IMR-90 (cell line): ENCODE measurements at regions not wholly inside any gene's neighbourhood (a gene's known extent, or its start where the extent isn't known, plus 50 kb on each side); places are given as distances from the start of the nearest gene placed in this dataset.

Experiments used
- ATAC-seq: fragments of 200-7000 bp; cut with Tn5 transposase; 2 replicates; pipeline ENCODE4 v1.9.1; 2020; ENCODE audit warnings: low read depth, mild to moderate bottlenecking, moderate library complexity
- BruUV-seq: library from RNA; stranded (reverse); fragments of 400-500 nt; replicated peaks from 2 replicates; lab custom pipeline; 2021; lab: Mats Ljungman, UMichigan
- CTCF ChIA-PET: fragments of 300-600 bp; formaldehyde crosslinking; extraction: SDS; loops from one replicate; lab custom pipeline; 2021; ENCODE audit warnings: antibody characterized with exemption; lab: Yijun Ruan, JAX
- POLR2A ChIA-PET: fragments of 300-600 bp; sonication (Branson Sonifier 250); formaldehyde crosslinking; loops from one replicate; lab custom pipeline; 2022; ENCODE audit warnings: antibody characterized with exemption; ENCODE audit not compliant: unreplicated experiment; lab: Charles Lee
- DNase-seq: peaks from one replicate; pipeline ENCODE4 v3.0.0; 2013
- H2AFZ ChIP-seq: replicated peaks from 2 replicates; pipeline ENCODE3; 2013; ENCODE audit warnings: low read length, mild to moderate bottlenecking; ENCODE audit not compliant: poor library complexity
- H2AK5ac ChIP-seq: 2 replicates; pipeline ENCODE4 v1.6.1; 2013; ENCODE audit warnings: low read depth, low read length, inconsistent platforms
- H2AK9ac ChIP-seq: replicated peaks from 2 replicates; pipeline ENCODE3; 2013; ENCODE audit warnings: mild to moderate bottlenecking, low read depth, low read length, moderate library complexity; ENCODE audit not compliant: poor library complexity
- H2BK120ac ChIP-seq: 2 replicates; pipeline ENCODE4 v1.6.1; 2013; ENCODE audit warnings: low read depth, low read length, inconsistent platforms
- H2BK15ac ChIP-seq: 3 replicates; pipeline ENCODE4 v1.6.1; 2013; ENCODE audit warnings: low read depth, low read length, inconsistent platforms
- H2BK20ac ChIP-seq: 2 replicates; pipeline ENCODE4 v1.6.1; 2013; ENCODE audit warnings: low read depth, mild to moderate bottlenecking, inconsistent platforms, low read length, moderate library complexity
- H2BK5ac ChIP-seq: 2 replicates; pipeline ENCODE4 v1.6.1; 2013; ENCODE audit warnings: mild to moderate bottlenecking, low read depth, low read length, inconsistent platforms; ENCODE audit not compliant: poor library complexity, severe bottlenecking
- H3K14ac ChIP-seq: replicated peaks from 2 replicates; pipeline ENCODE4 v1.6.1; 2013; ENCODE audit warnings: low read depth, low read length, inconsistent platforms
- H3K18ac ChIP-seq: 2 replicates; pipeline ENCODE4 v1.6.1; 2013; ENCODE audit warnings: low read depth, low read length, control low read depth
- H3K23ac ChIP-seq: 2 replicates; pipeline ENCODE4 v1.6.1; 2013; ENCODE audit warnings: low read depth, low read length, inconsistent platforms
- H3K27ac ChIP-seq: 2 replicates; pipeline ENCODE4 v1.5.1; 2013; ENCODE audit warnings: mild to moderate bottlenecking, control low read depth, low read length; ENCODE audit not compliant: insufficient read depth
- H3K27me3 ChIP-seq: 2 replicates; pipeline ENCODE4 v1.6.1; 2013; ENCODE audit warnings: low read length; ENCODE audit not compliant: control insufficient read depth, insufficient read depth
- H3K36me3 ChIP-seq: 2 replicates; pipeline ENCODE4 v1.6.1; 2013; ENCODE audit warnings: low read length, mixed read lengths; ENCODE audit not compliant: control insufficient read depth, insufficient read depth
- H3K4ac ChIP-seq: 2 replicates; pipeline ENCODE4 v1.6.1; 2013; ENCODE audit warnings: low read depth, low read length, inconsistent platforms
- H3K4me1 ChIP-seq: 2 replicates; pipeline ENCODE4 v1.6.1; 2013; ENCODE audit warnings: low read length, mixed read lengths; ENCODE audit not compliant: control insufficient read depth, insufficient read depth
- H3K4me2 ChIP-seq: 2 replicates; pipeline ENCODE4 v1.6.1; 2013; ENCODE audit warnings: low read depth, mild to moderate bottlenecking, control low read depth, low read length, moderate library complexity
- H3K4me3 ChIP-seq: 2 replicates; pipeline ENCODE4 v1.5.1; 2013; ENCODE audit warnings: low read depth, mild to moderate bottlenecking, control low read depth, low read length, moderate library complexity; ENCODE audit not compliant: insufficient read depth
- H3K56ac ChIP-seq: 2 replicates; pipeline ENCODE4 v1.6.1; 2013; ENCODE audit warnings: low read length, inconsistent platforms; ENCODE audit not compliant: insufficient read depth; ENCODE audit errors: extremely low read depth
- H3K79me1 ChIP-seq, 2 experiments: 2 replicates each; pipeline ENCODE4 v1.6.1; 2013; ENCODE audit warnings: low read length in 2 of 2, inconsistent platforms in 1 of 2, low read depth in 1 of 2
- H3K9ac ChIP-seq: 2 replicates; pipeline ENCODE4 v1.6.1; 2013; ENCODE audit warnings: low read depth, low read length, control low read depth
- H3K9me1 ChIP-seq: 2 replicates; pipeline ENCODE4 v1.6.1; 2013; ENCODE audit warnings: low read length, inconsistent platforms; ENCODE audit not compliant: insufficient read depth
- H3K9me3 ChIP-seq: 2 replicates; pipeline ENCODE4 v1.6.1; 2013; ENCODE audit warnings: low read length; ENCODE audit not compliant: control insufficient read depth, insufficient read depth
- H4K20me1 ChIP-seq: 2 replicates; pipeline ENCODE4 v1.6.1; 2013; ENCODE audit warnings: low read length, inconsistent platforms; ENCODE audit not compliant: insufficient read depth
- H4K5ac ChIP-seq: 2 replicates; pipeline ENCODE4 v1.6.1; 2013; ENCODE audit warnings: mild to moderate bottlenecking, low read depth, low read length, control low read depth
- H4K8ac ChIP-seq, 2 experiments: 2 replicates each; pipeline ENCODE4 v1.6.1; 2013; ENCODE audit warnings: low read depth in 2 of 2, low read length in 2 of 2, control low read depth in 1 of 2, inconsistent platforms in 1 of 2
- H4K91ac ChIP-seq: 2 replicates; pipeline ENCODE4 v1.6.1; 2013; ENCODE audit warnings: low read depth, low read length, inconsistent platforms; ENCODE audit not compliant: insufficient read depth
- BHLHE40 ChIP-seq: fragments of 150-350 bp; IDR thresholded peaks from 2 replicates; pipeline ENCODE4 v1.6.1; 2016; ENCODE audit warnings: mild to moderate bottlenecking, low read depth, low read length
- CEBPB ChIP-seq: IDR thresholded peaks from 2 replicates; pipeline ENCODE4 v1.6.1; 2012; ENCODE audit warnings: low read depth, low read length, improper control_type of control experiment
- CHD1 ChIP-seq: IDR thresholded peaks from 2 replicates; pipeline ENCODE4 v1.6.1; 2012; ENCODE audit warnings: low read depth, low read length, improper control_type of control experiment
- CTCF ChIP-seq: conservative IDR thresholded peaks from 2 replicates; pipeline ENCODE4 v1.5.1; 2012; ENCODE audit warnings: mild to moderate bottlenecking, low read depth, low read length, improper control_type of control experiment
- ELK1 ChIP-seq: fragments of 150-350 bp; IDR thresholded peaks from 2 replicates; pipeline ENCODE4 v1.6.1; 2016; ENCODE audit warnings: low read depth, mild to moderate bottlenecking, low read length, moderate library complexity, borderline replicate concordance
- FOS ChIP-seq: fragments of 150-350 bp; IDR thresholded peaks from 2 replicates; pipeline ENCODE4 v1.6.1; 2016; ENCODE audit warnings: low read depth, low read length
- MAFK ChIP-seq: IDR thresholded peaks from 2 replicates; pipeline ENCODE4 v1.6.1; 2012; ENCODE audit warnings: low read depth, low read length, improper control_type of control experiment
- MAZ ChIP-seq: IDR thresholded peaks from 2 replicates; pipeline ENCODE4 v1.6.1; 2012; ENCODE audit warnings: low read depth, mild to moderate bottlenecking, low read length, improper control_type of control experiment, moderate library complexity, borderline replicate concordance
- MXI1 ChIP-seq: IDR thresholded peaks from 2 replicates; pipeline ENCODE4 v1.6.1; 2012; ENCODE audit warnings: low read depth, mild to moderate bottlenecking, low read length, moderate library complexity, borderline replicate concordance
- POLR2A ChIP-seq: IDR thresholded peaks from 2 replicates; pipeline ENCODE4 v1.6.1; 2012; ENCODE audit warnings: mild to moderate bottlenecking, low read depth, low read length
- RAD21 ChIP-seq: IDR thresholded peaks from 2 replicates; pipeline ENCODE4 v1.6.1; 2012; ENCODE audit warnings: low read length, improper control_type of control experiment
- RCOR1 ChIP-seq: IDR thresholded peaks from 2 replicates; pipeline ENCODE4 v1.6.1; 2012; ENCODE audit warnings: mild to moderate bottlenecking, low read length, improper control_type of control experiment; ENCODE audit not compliant: insufficient replicate concordance
- RFX5 ChIP-seq: IDR thresholded peaks from 2 replicates; pipeline ENCODE4 v1.8.0; 2012; ENCODE audit warnings: low read depth, mild to moderate bottlenecking, low read length, moderate library complexity
- SMC3 ChIP-seq: fragments of 150-350 bp; IDR thresholded peaks from 2 replicates; pipeline ENCODE4 v1.6.1; 2016; ENCODE audit warnings: low read depth, mild to moderate bottlenecking, antibody characterized with exemption, low read length, moderate library complexity
- USF2 ChIP-seq: fragments of 150-350 bp; IDR thresholded peaks from 2 replicates; pipeline ENCODE4 v1.6.1; 2017; ENCODE audit warnings: mild to moderate bottlenecking, antibody characterized with exemption, low read length, low read depth
- WGBS, 2 experiments: methylation state at CpG; one replicate each; pipeline versions ENCODE4 v1.1.5 to v1.1.7; 2013; ENCODE audit warnings: missing lambda C conversion rate in 2 of 2; ENCODE audit not compliant: insufficient read length in 1 of 2; ENCODE audit errors: extremely low coverage in 2 of 2; 5-methylcytosine and 5-hydroxymethylcytosine counted together
- dilution Hi-C: fragments of 300-500 bp; cut with HindIII; formaldehyde crosslinking; loops from one replicate; pipeline ENCODE4 v1.14.3; 2018; ENCODE audit warnings: low sequenced_read_pairs; ENCODE audit not compliant: unreplicated experiment
- in situ Hi-C: fragments of 300-500 bp; cut with MboI; formaldehyde crosslinking; loops from 3 replicates; pipeline ENCODE4 v1.14.3; 2019; ENCODE audit warnings: low sequenced_read_pairs, inconsistent platforms, mixed read lengths
- intact Hi-C: fragments of 100-400 bp; cut with micrococcal nuclease; formaldehyde crosslinking; loops from 2 replicates; pipeline ENCODE4 v1.10.0; 2022

- Histone ChIP-seq H3K56ac (no peak overlapping the region), H3K4ac (no peak overlapping the region), H3K27ac (no peak overlapping the region), H2BK15ac (no peak overlapping the region), H4K20me1 (no peaks in the 10 kb centered on the region), H3K9ac (no peak overlapping the region), H4K91ac (no peak overlapping the region), H2AK5ac (no peak overlapping the region), H3K4me2 (no peak overlapping the region), H2AFZ (no peak overlapping the region), H3K27me3 (no peaks in the 10 kb centered on the region), H3K36me3 (no peaks in the 10 kb centered on the region), H3K9me1 (no peaks in the 10 kb centered on the region), H3K18ac (no peak overlapping the region), H3K23ac (0 out of 2 replicates have a peak overlapping the region, but pooled peaks have one; percentile 17), H3K4me3 (no peak overlapping the region), H3K14ac (0 out of 2 replicates have a peak overlapping the region, but pooled peaks have one; percentile 21), H4K8ac (no peak overlapping the region), H4K5ac (no peak overlapping the region), H2AK9ac (no peak overlapping the region), H2BK120ac (no peak overlapping the region), H3K79me1 (no peaks in the 10 kb centered on the region), H3K4me1 (no peaks in the 10 kb centered on the region), H2BK5ac (no peak overlapping the region), H2BK20ac (no peak overlapping the region), H3K9me3 (no peaks in the 10 kb centered on the region)
- ATAC-seq (no peak), DNase-seq (peak; percentile 6)
- dilution Hi-C loops = no loop called here
- POLR2A ChIA-PET = no interaction called here
- intact Hi-C loops = no loop called here
- BruUV-seq = no TSS peak
- TF ChIP-seq RCOR1 (no peak), MAFK (no peak), MAZ (no peak), ELK1 (no peak), FOS (no peak), CHD1 (no peak), CTCF (no peak), SMC3 (no peak), RAD21 (no peak), CEBPB (no peak), USF2 (no peak), MXI1 (no peak), BHLHE40 (no peak), POLR2A (no peak), RFX5 (no peak)
- CTCF ChIA-PET = no interaction called here
- no CpG with 5 or more reads among the region's 1 CpG for WGBS, 2 experiments
- in situ Hi-C loops = no loop called here
Measured at GRCh38 chr3:151964743-151965142, 91.3 kb downstream of the SUCNR1 start.
